GM12873 (cell line): ENCODE measurements at regions not wholly inside any gene's neighbourhood (a gene's known extent, or its start where the extent isn't known, plus 50 kb on each side); places are given as distances from the start of the nearest gene placed in this dataset.

ENCODE experiments used
- TF ChIP-seq, protein P1 (sequence below): IDR thresholded peaks from 2 replicates; pipeline ENCODE4 v1.5.1; 2012; ENCODE audit warnings: low read depth, mild to moderate bottlenecking, moderate library complexity, low read length, control low read depth; ENCODE audit not compliant: insufficient read depth; ENCODE audit errors: missing control alignments

- TF ChIP-seq, protein P1, sequence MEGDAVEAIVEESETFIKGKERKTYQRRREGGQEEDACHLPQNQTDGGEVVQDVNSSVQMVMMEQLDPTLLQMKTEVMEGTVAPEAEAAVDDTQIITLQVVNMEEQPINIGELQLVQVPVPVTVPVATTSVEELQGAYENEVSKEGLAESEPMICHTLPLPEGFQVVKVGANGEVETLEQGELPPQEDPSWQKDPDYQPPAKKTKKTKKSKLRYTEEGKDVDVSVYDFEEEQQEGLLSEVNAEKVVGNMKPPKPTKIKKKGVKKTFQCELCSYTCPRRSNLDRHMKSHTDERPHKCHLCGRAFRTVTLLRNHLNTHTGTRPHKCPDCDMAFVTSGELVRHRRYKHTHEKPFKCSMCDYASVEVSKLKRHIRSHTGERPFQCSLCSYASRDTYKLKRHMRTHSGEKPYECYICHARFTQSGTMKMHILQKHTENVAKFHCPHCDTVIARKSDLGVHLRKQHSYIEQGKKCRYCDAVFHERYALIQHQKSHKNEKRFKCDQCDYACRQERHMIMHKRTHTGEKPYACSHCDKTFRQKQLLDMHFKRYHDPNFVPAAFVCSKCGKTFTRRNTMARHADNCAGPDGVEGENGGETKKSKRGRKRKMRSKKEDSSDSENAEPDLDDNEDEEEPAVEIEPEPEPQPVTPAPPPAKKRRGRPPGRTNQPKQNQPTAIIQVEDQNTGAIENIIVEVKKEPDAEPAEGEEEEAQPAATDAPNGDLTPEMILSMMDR, result no peak
Observed at GRCh38 chr3:110932567-110932966, 139.0 kb upstream of the NECTIN3 start.

DNA sequence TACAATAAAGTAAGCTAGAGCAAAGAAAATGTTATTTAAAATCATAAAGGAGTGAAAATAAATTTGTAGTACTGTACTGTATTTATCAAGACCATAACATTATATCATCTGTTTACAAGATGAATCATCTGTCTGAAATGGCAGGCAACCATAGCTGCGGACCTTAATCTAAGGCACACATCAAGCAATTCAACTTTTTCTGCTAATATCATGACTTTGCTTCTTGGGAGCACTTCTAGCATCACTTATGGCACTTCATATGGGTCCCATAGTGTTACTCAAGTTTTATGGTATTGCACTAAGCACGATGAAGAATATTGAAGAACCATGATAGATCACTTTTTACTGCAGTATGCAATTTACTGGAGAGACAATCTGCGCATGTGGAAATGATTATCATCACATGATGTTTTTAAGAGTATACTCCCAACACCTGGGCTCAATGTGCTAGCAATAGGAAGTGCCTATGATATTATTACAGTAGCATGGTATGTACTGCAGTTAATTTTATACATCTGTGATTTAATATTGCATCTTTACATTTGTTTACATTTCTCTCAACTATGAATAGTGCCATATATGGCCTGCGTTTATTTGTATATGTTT, 137.7 kb upstream of the NECTIN3 start:
- TF ChIP-seq, protein P1, result no peak

DNA sequence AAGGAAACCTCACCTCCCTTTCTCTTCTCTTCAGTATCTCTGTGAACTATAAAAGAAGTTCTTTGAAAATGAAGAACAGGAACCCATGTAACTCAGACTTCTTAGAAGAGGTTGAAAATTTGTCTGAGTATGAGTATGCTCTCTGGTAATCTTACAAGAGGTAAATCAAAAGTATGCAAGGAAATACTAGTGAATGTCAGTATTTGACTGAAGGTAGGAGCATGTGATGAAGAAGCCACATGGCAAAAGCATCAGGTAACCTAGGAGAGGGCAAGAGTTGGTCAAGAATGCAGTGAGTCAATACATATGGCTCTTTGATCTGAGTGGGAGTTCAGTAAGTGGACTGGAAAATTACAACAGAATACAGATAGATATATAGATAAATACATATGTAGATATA, 133.0 kb upstream of the NECTIN3 start:
- TF ChIP-seq, protein P1, result no peak

- TF ChIP-seq, protein P1, result no peak
Observed at GRCh38 chr3:110940055-110940454, 131.6 kb upstream of the NECTIN3 start.

DNA sequence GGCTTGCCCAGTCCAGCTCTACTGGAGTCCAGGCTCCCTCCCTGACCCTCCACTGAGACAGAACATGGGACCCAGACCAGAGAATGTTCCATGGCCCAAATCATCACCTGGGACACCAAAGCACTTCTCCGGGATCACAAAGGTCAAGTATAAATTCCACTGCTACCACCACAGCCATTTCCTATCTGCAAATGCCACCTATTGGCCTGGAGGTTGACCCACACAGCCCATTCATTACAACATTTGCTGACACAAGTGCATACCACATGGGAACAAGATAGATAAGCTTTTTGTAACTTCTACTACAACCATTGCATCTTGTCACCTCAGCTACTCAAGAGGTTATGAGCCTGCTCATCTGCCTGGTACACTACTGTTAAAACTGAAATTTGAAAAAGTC, 126.8 kb upstream of the NECTIN3 start:
- TF ChIP-seq, protein P1, result no peak

GRCh38 chr3:110946810-110947209, 124.8 kb upstream of the NECTIN3 start:
- TF ChIP-seq, protein P1, result no peak

DNA sequence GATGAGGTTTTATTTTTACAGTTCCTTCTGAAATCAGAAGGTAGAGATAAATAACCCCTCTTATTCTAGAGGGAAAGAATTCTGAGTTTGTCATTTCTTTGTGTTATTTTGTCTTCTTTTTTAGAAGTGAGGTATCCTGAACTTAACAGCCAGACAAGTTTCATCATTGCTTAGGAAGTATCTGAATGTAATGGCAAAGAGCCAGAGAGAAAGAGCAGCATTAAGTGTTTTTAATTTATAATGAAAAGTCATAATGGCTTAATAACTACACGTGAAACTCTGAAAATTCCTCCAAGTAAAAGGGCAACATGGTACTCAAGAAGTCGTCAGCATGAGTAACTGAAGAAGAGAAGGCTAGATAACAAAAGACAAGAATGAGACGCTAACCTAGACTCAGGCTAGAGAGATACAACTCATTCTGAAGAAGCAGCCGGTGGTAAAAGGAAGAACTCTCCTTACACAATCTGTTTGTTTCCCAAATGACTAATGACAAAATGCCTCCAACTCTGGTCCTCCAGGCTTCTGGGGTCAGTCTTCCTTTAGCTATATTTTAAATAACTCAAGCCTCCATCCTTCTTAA, 116.2 kb upstream of the NECTIN3 start:
- TF ChIP-seq, protein P1, result no peak
